HEK293T (cell line): ENCODE measurements at regions not wholly inside any gene's neighbourhood (a gene's known extent, or its start where the extent isn't known, plus 50 kb on each side); places are given as distances from the start of the nearest gene placed in this dataset.

Source experiments
- ARNT ChIP-seq: fragments of 450-650 bp; IDR thresholded peaks from 2 replicates; pipeline ENCODE4 v1.6.1; 2017; ENCODE audit warnings: mild to moderate bottlenecking
- BHLHE40 ChIP-seq: fragments of 450-650 bp; IDR thresholded peaks from 2 replicates; pipeline ENCODE4 v1.6.1; 2016; ENCODE audit warnings: mild to moderate bottlenecking, moderate library complexity, borderline replicate concordance
- ELF4 ChIP-seq: fragments of 450-650 bp; IDR thresholded peaks from 2 replicates; pipeline ENCODE4 v1.6.1; 2017; ENCODE audit warnings: antibody characterized with exemption
- FOXK2 ChIP-seq: fragments of 450-650 bp; IDR thresholded peaks from 2 replicates; pipeline ENCODE4 v1.6.1; 2016; ENCODE audit warnings: mild to moderate bottlenecking
- FOXM1 ChIP-seq: fragments of 450-650 bp; IDR thresholded peaks from 2 replicates; pipeline ENCODE4 v1.6.1; 2017; ENCODE audit warnings: mild to moderate bottlenecking, borderline replicate concordance
- HDGF ChIP-seq: fragments of 450-650 bp; IDR thresholded peaks from 2 replicates; pipeline ENCODE4 v1.6.1; 2017; ENCODE audit warnings: antibody characterized with exemption, borderline replicate concordance
- L3MBTL2 ChIP-seq: fragments of 450-650 bp; conservative IDR thresholded peaks from 2 replicates; pipeline ENCODE4 v1.6.1; 2016; ENCODE audit warnings: mild to moderate bottlenecking
- SP1 ChIP-seq: fragments of 450-650 bp; IDR thresholded peaks from 2 replicates; pipeline ENCODE4 v1.6.1; 2017
- TARDBP ChIP-seq: fragments of 450-650 bp; IDR thresholded peaks from 2 replicates; pipeline ENCODE4 v1.6.1; 2016

- TF ChIP-seq ELF4 (no peak), ARNT (no peak), BHLHE40 (no peak), FOXM1 (no peak), L3MBTL2 (no peak), TARDBP (no peak), FOXK2 (no peak), SP1 (no peak), HDGF (no peak)
Measured at GRCh38 chr6:40671694-40672050, 84.5 kb upstream of the LRFN2 start.
